Astrocyte of the hippocampus (primary cell): ENCODE measurements at regions not wholly inside any gene's neighbourhood (a gene's known extent, or its start where the extent isn't known, plus 50 kb on each side); places are given as distances from the start of the nearest gene placed in this dataset.

Experiments
- DNase-seq: peaks from one replicate; pipeline ENCODE4 v3.0.0; 2011; ENCODE audit warnings: low read depth, low spot score

DNA sequence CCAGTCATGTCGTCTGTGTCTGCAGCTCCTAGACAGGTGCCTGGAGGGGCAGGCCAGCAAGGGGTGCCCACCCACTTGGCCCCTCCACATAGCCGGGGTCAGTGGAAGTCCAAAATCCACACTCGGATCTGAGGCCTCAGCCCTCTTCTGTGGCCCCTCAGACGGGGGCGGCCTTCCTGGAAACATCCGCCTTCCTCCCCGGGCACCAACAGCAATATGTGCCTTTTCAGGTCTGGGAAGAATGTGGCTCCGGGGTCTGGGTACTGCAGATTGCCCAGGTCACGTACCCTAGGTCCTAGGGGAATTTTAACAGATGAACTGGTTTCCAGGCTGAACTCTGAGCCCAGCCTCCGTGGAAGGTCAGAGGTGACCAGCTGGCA, 208.6 kb downstream of the CTTN start:
- no peak for DNase-seq

DNA sequence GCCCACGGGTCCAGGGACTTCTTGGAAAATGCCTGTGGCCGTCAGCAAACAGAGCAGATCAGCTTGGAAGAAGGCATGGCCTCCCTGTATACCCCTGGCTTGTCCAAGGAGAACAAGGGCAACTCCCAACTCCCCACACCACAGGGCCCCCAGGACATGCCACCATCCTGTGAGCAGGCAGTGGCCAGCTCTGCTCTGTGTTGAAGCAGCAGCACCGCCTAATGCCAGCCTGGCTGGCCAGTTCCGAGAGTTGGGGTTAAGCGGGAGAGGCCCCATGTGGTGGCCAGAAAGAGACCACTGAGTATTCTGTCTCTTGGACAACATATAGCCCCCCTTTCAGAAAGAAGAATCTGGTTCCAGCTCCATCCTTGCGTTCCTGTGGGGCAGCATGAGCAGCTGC, 209.2 kb downstream of the CTTN start:
- no peak for DNase-seq

- peak; percentile 48 for DNase-seq
Observed at GRCh38 chr11:70608568-70609470, 210.5 kb downstream of the CTTN start.

GRCh38 chr11:70610566-70611565, 212.5 kb downstream of the CTTN start:
- DNase-seq, result peak; percentile 83

DNA sequence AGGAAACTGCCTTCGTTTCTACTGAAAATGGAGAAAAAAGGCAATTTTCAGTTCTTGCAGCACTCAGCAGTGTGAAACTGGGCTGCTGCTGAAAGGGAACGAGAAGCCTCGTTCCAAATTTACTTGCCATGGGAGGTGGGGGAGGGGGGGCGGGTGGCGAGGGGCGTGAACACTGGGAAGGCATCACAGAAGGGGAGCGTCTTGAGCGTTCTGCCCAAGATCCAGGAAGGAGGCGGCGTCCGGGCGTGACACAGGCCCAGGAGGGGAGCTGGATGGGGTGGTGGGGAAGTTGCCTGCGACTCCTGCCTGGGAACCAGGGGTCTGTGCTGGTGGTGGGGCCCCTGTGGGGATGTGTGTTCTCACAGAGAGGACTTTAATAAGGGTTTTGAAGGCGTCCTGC, 213.5 kb downstream of the CTTN start:
- no peak for DNase-seq

GRCh38 chr11:70612459-70613141, 214.3 kb downstream of the CTTN start:
- no peak for DNase-seq

DNA sequence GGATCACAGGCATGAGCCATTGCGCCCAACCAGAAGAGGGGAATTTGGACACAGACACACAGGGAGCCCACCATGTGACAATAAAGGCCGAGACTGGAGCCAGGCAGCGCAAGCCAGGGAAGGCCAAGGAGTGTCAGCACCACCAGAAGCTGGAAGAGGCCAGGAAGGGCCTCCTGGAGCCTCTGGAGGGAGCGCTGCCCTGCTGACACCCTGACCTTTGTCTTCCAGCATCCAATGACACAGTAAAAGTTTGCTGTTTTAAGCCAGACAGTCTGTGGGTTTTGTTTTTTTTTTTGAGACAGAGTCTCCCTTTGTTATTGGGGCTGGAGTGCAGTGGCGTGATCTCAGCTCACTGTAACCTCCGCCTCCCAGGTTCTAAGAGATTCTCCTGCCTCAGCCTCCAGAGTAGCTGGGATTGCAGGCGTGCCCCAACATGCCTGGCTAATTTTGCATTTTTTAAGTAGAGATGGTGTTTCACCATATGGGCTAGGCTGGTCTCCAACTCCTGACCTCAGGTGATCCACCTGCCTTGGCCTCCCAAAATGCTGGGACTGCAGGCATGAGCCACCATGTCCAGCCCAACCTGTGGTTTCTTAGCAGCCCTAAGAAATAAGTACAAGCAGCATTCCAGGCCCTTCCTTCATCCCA, 215.8 kb downstream of the CTTN start:
- no peak for DNase-seq

- DNase-seq, result no peak
Observed at GRCh38 chr11:70615036-70615875, 216.9 kb downstream of the CTTN start.

DNA sequence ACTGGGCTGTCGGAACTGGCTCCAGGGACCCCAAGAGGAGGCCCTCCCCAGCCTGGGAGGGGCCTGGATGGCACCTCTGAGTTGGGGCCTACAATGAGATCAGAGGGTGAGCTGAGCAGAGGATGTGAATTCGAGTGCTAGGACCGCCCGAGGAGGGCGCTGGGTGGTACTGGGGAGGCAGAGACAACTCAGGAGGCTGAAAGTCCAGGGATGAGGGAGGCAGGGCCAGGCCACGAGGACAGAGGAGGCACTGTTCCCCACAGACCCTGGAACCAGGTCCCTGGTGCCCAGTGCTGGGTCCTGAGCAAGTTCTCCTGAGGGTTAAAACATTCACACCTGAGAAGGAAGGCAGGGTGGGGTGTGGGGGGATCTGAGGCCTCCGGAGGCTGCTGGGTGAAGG, 218.0 kb downstream of the CTTN start:
- no peak for DNase-seq

DNA sequence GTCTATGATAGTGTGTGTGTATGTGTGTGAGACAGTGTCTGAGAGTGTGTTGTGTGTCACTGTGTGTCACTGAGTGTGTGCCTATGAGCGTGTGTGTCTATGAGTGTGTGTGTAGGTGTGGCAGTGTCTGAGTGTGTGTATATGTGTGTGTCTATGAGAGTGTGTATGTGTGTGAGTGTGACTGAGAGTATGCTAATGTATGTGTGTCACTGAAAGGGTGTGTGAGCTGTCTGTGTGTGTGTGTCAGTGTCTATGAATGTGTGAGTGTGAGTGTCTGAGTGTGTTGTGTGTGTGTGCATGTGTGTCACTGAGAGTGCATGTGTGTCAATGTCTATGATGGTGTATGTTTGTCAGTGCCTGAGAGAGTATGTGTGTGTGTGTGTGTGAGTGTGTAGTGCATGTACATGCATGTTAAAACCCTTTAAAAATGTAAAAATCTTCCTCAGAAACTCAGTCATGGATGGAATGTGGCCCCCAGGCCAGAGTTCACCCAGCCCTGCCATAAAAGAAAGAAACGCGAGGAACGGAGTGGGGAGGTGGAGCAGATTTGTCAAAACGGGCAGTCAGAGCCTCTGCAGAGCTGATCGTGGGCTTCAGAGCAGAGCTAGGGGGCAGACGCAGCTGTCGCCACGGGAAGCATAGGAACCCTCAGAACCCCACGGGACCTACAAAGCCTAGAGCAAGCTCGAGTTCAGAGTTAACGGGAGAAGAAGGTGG, 218.8 kb downstream of the CTTN start:
- DNase-seq, result no peak

GRCh38 chr11:70618431-70619101, 220.2 kb downstream of the CTTN start:
- DNase-seq, result peak; percentile 27

DNA sequence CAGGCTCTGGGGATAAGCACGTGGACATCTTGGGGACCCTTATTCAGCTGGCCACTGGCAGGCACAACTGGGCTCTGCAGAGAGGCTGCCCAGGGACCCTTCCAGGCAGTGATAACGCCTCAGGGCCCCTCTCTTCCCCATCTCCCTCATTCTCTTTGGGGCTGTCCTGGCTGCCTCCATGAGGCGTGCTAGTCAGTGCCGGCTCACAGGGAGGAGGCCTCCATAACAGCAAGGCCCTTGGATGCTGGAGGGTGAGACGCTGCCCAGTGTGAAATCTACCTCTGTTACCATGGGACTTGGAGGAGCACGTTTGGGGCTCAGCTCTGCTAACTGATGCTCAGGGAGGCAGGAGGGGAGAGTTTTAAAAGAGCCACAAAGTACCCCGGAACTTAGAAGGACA, 221.3 kb downstream of the CTTN start:
- DNase-seq, result no peak

- no peak for DNase-seq
Observed at GRCh38 chr11:70620510-70621184, 222.3 kb downstream of the CTTN start.

DNA sequence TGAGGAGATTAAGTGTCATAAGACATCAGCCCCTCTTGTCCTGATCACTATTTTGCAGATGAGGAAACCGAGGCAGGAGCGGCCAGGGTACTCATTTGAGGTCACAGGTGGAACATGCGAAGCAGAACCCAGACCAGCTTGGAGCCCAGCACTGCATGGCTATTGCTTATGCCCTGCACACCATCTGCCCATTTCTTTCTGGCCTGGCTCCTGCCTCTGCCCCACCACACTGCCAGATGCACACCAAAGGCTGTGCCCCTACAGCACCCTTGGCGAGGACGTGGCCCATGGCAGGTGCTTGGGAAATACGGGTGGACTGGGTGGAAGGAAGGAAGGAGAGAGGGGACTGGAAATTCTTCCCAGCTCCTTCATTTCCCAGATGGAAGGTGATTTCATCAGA, 222.9 kb downstream of the CTTN start:
- DNase-seq, result no peak

DNA sequence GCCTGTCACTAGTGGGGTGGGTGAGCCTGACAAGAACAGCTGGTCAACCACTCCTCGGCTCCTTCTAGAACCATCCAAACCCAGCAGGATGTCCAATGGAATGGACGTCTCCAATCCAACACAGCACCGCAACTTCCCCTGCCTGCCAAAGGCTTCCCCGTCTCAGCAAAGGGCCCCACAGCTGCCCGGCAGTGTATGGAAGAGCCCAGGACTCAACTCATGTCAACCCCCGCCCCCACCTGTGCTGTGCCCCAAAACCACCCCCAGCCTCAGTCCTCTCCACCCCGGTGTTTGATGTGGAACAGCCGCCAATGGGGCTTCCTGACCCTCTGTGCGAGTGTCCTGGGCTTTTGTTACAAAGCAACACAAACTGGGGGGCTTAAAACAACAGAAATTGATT, 223.8 kb downstream of the CTTN start:
- no peak for DNase-seq

DNA sequence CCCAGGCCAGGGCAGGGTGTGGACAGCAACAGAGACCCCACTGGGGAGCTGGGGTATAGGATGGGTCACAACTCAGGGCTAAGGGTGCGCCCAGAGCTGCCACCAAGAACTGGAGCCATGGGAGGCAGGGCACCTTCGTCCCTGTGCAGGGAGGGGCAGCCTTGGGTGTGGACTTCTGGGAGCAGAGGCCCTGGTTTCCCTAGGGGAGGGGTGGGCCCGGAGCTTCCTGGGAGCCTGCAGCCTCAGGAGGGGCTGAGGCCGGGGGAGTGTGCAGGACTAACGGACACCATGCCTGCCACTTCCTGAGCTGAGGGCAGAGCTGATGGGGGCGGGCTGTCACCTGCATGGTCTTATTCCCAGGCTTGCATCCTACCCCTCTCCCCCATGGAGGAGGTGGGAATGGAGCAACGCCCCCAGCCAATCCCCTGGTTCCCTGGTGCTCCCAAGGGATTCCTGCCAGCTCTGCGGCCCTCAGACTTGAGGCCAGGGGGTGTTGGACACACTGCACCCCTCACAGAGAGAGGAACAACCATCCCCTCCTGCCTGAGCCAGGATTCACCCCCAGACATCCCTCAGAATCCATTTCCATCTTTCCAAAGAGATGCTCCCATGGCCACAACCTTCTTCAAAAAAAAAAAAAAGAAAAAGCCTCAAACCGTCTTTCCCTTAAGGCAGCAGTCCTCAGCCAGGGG, 225.7 kb downstream of the CTTN start:
- DNase-seq, result no peak

DNA sequence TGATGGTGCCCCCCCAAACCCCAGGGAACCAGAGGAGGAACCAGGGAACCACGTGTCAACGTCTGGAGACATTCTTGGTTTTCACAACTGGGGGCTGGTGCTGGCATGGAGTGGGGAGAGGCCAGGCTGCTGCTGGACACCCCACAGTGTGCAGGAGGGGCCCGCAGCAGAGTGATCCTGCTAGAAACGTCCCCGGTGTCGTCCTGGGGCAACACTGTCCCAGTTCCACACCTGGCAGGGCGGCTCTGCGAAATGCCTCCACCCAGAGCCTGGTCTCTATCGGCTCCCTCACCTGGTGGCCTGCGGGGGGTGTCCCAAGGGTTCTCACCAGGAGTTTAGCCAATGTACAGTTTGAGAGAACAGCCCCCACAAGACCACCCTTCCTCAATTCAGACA, 226.3 kb downstream of the CTTN start:
- DNase-seq, result no peak

- DNase-seq, result no peak
Observed at GRCh38 chr11:70625051-70625450, 226.7 kb downstream of the CTTN start.
